ENCODE measurements at regions not wholly inside any gene's neighbourhood (a gene's known extent, or its start where the extent isn't known, plus 50 kb on each side); places are given as distances from the start of the nearest gene placed in this dataset.

DNA sequence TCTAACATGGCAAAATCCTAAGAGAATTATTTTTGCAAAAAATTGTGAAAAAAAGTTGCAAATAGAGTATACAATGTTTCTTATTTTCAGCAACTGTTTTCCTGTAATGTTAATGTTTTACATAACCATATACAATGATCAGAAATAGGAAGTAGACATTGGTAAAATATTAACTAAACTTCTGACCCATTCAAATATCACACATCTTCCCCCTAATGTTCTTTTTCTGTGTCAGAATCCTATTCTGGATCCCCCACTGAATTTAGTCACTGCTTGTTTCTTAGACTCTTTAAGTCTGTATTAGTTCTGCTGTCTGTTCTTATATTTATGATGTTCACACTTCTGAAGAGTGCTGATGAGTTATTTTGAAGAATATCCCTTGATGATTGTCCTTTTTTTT lies 62.0 kb downstream of the HFE start:
- DNase-seq, result no peak

GRCh38 chr6:26152226-26153101 lies 65.2 kb downstream of the HFE start:
- no peak for DNase-seq

- DNase-seq, result peak; percentile 56
Observed at GRCh38 chr6:26155061-26155930, 68.1 kb downstream of the HFE start.

- peak; percentile 88 for DNase-seq
Observed at GRCh38 chr6:26156105-26156849, 69.0 kb downstream of the HFE start.

DNA sequence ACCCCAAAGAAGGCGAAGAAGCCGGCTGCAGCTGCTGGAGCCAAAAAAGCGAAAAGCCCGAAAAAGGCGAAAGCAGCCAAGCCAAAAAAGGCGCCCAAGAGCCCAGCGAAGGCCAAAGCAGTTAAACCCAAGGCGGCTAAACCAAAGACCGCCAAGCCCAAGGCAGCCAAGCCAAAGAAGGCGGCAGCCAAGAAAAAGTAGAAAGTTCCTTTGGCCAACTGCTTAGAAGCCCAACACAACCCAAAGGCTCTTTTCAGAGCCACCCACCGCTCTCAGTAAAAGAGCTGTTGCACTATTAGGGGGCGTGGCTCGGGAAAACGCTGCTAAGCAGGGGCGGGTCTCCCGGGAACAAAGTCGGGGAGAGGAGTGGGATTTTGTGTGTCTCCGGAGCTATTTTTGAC lies 69.6 kb downstream of the HFE start:
- no peak for DNase-seq

GRCh38 chr6:26157251-26158075 lies 70.2 kb downstream of the HFE start:
- DNase-seq, result peak; percentile 99

- no peak for DNase-seq
Observed at GRCh38 chr6:26158076-26158580, 70.9 kb downstream of the HFE start.

DNA sequence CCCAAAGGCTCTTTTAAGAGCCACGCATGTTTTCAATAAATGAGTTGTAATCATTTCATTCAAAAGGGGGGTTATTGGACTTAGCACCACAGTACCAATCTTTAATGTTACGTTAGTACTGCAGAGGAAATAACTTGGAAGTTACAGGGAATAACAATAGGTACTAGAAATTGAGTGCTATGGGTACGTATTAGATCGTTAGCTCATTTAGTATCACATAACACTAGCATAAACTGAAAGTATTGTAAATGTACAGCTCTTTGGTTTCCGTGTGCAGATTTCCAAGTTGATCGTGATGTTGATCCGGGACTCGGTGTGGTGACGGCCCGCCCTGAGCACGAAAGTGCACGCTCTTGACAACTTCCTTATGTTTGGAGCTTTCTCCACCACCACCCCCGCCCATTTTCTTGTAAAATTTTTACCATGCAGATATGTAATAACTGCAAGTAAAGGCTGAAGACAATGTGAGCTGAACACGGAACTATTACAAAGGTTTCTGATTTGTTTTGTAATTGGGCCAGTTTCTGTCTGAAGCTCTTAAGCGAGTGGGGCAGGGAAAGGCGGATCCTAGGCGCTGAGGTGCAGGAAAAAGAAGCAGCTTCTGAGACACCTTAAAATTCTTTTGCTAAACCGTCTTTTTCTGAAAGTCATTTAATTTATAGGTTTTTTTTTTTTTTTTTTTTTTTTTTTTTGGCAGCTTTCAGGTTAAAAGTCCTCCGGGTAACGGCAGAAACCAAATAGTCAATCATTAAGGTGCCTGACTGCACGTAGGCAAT lies 71.5 kb downstream of the HFE start:
- peak; percentile 52 for DNase-seq

GRCh38 chr6:26159357-26160273 lies 72.4 kb downstream of the HFE start:
- peak; percentile 60 for DNase-seq

DNA sequence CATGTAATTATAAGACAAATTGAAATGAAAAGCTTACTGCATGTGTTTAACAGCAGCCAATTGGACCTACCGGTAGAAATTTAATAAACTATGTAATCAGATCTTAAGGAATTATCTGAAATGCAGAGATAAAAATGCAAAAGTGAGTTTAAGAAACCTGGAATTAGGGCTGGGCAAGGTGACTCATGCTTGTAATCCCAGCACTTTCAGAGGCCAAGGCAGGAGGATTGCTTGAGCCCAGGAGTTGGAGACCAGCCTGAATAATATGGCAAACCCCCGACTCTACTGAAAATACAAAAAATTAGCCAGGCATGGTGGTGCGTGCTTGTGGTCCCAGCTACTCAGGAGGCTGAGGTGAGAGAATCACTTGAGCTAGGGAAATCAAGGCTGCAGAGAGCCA lies 74.1 kb downstream of the HFE start:
- no peak for DNase-seq

- no peak for DNase-seq
Observed at GRCh38 chr6:26162399-26162798, 75.2 kb downstream of the HFE start.

GRCh38 chr6:26163427-26164119 lies 76.3 kb downstream of the HFE start:
- no peak for DNase-seq

DNA sequence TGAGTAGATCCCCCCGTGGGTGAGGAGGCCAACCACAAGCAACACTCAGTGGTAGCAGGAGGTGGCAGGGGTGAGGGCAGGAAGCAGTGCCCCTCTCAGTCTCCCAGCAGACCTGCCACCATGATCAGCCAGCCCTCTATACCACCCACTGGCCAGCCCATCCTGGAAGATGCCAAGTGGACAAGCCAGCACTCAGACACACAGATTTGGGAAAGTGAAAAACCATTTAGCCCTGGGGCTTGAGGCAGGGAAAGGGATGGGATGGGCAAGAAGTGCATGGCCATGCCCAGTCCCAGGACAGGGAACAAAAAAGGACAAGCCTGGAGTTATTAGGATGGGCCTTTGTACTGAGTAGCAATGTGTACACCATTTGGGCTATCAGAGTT lies 76.9 kb downstream of the HFE start:
- no peak for DNase-seq

- no peak for DNase-seq
Observed at GRCh38 chr6:26165261-26165790, 78.1 kb downstream of the HFE start.

DNA sequence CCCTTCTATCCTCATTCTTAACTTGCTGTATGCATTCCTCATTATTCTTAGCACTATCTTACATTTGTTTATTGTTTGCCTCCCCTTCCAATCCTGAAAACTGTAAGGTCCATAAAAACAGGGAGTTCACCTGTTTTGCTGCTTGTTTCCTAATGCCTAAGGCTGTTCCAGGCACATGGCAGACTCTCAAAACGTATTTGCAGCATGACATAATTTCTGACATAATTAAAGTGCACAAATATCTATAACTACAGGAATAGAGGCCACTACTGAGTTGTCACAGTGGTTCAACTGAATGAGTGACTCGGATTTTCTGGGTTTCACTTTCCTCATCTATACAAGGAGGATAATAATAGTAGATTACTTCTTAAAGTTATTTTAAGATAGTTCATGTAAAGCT lies 83.0 kb downstream of the HFE start:
- DNase-seq, result no peak

- DNase-seq, result no peak
Observed at GRCh38 chr6:26170951-26171841, 84.0 kb downstream of the HFE start.

DNA sequence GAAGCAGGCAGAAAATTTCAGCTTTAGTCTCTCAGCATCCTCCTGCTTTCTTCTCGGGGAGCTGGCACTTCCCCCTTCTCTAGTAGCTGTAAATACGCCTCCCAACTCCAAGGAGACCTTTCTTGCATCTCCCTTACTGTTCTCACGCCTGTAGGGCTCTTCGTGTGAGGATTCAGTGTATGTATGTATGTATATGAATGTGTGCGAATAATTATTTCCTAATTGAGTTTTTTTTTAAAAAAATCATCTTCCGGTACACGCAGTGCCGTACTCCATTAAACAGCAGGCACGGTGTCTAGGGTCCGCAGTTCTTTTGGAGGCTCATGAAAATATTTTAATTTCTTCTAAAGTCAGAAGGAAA lies 85.4 kb downstream of the HFE start:
- peak; percentile 55 for DNase-seq

GRCh38 chr6:26173836-26174145 lies 86.6 kb downstream of the HFE start:
- no peak for DNase-seq
